ENCODE measurements at regions not wholly inside any gene's neighbourhood (a gene's known extent, or its start where the extent isn't known, plus 50 kb on each side); places are given as distances from the start of the nearest gene placed in this dataset.

GRCh38 chr3:46113608-46114007, 86.3 kb upstream of the XCR1 start:
- no peak for DNase-seq (ENCODE audit: low spot score)

GRCh38 chr3:46112984-46113383, 85.7 kb upstream of the XCR1 start:
- no peak for DNase-seq (ENCODE audit: low spot score)

GRCh38 chr3:46112296-46112695, 85.0 kb upstream of the XCR1 start:
- peak; percentile 79 for DNase-seq (ENCODE audit: low spot score)

GRCh38 chr3:46110701-46111493, 83.6 kb upstream of the XCR1 start:
- peak; percentile 97 for DNase-seq (ENCODE audit: low spot score)

GRCh38 chr3:46107682-46108081, 80.4 kb upstream of the XCR1 start:
- no peak for DNase-seq (ENCODE audit: low spot score)

- DNase-seq (ENCODE audit: low spot score), result no peak
Observed at GRCh38 chr3:46105306-46105919, 78.1 kb upstream of the XCR1 start.

GRCh38 chr3:46104706-46105105, 77.4 kb upstream of the XCR1 start:
- DNase-seq (ENCODE audit: low spot score), result no peak

GRCh38 chr3:46102780-46103130, 75.5 kb upstream of the XCR1 start:
- no peak for DNase-seq (ENCODE audit: low spot score)

GRCh38 chr3:46102059-46102779, 74.9 kb upstream of the XCR1 start:
- DNase-seq (ENCODE audit: low spot score), result no peak

GRCh38 chr3:46100812-46101211, 73.5 kb upstream of the XCR1 start:
- DNase-seq (ENCODE audit: low spot score), result no peak

- DNase-seq (ENCODE audit: low spot score), result peak; percentile 11
Observed at GRCh38 chr3:46098319-46098761, 71.1 kb upstream of the XCR1 start.

GRCh38 chr3:46097691-46098241, 70.5 kb upstream of the XCR1 start:
- no peak for DNase-seq (ENCODE audit: low spot score)

- no peak for DNase-seq (ENCODE audit: low spot score)
Observed at GRCh38 chr3:46096781-46097180, 69.5 kb upstream of the XCR1 start.

- no peak for DNase-seq (ENCODE audit: low spot score)
Observed at GRCh38 chr3:46096336-46096735, 69.1 kb upstream of the XCR1 start.

- DNase-seq (ENCODE audit: low spot score), result no peak
Observed at GRCh38 chr3:46095307-46095706, 68.0 kb upstream of the XCR1 start.

GRCh38 chr3:46094506-46094905, 67.2 kb upstream of the XCR1 start:
- DNase-seq (ENCODE audit: low spot score), result no peak

- no peak for DNase-seq (ENCODE audit: low spot score)
Observed at GRCh38 chr3:46093966-46094365, 66.7 kb upstream of the XCR1 start.

- no peak for DNase-seq (ENCODE audit: low spot score)
Observed at GRCh38 chr3:46093327-46093942, 66.2 kb upstream of the XCR1 start.

- no peak for DNase-seq (ENCODE audit: low spot score)
Observed at GRCh38 chr3:46092702-46093080, 65.4 kb upstream of the XCR1 start.

GRCh38 chr3:46091741-46092701, 64.7 kb upstream of the XCR1 start:
- DNase-seq (ENCODE audit: low spot score), result no peak

- DNase-seq (ENCODE audit: low spot score), result no peak
Observed at GRCh38 chr3:46091046-46091445, 63.8 kb upstream of the XCR1 start.

Measured in H4 (cell line).